LNCaP clone FGC (cell line): ENCODE measurements at regions not wholly inside any gene's neighbourhood (a gene's known extent, or its start where the extent isn't known, plus 50 kb on each side); places are given as distances from the start of the nearest gene placed in this dataset.

Source experiments
- DNase-seq: peaks from one replicate; pipeline ENCODE4 v3.0.0-alpha.2; 2011; ENCODE audit warnings: low read depth
- H3K4me3 ChIP-seq: 2 replicates; pipeline ENCODE4 v1.5.1; 2011; ENCODE audit warnings: mild to moderate bottlenecking, low read depth, low read length, control low read depth
- TF ChIP-seq, protein P1 (sequence below): IDR thresholded peaks from 2 replicates; pipeline ENCODE4 v1.5.1; 2012; ENCODE audit warnings: mild to moderate bottlenecking; ENCODE audit not compliant: control insufficient read depth, insufficient read depth; ENCODE audit errors: extremely low read depth

DNA sequence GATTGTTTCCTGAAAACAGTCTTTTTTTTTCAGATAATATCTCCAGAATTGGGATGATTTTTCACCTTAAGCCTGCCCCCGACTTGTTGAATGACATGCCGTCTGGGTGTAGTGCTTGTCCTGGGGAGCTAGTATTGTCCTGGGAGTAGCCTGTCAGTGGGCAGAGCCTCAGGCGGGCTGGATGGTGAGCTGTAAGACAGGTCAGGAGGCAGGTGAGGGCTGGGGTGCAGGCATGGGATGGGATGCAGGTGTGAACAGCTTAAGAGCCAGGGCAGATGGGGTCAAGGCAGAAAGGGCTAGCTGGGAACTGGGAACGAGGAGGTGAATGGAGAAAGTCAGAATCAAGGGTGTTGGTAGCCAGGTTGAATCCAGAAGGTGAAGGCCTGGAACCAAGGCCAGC is 200.2 kb downstream of the CSNK2A3 start:
- TF ChIP-seq, protein P1, sequence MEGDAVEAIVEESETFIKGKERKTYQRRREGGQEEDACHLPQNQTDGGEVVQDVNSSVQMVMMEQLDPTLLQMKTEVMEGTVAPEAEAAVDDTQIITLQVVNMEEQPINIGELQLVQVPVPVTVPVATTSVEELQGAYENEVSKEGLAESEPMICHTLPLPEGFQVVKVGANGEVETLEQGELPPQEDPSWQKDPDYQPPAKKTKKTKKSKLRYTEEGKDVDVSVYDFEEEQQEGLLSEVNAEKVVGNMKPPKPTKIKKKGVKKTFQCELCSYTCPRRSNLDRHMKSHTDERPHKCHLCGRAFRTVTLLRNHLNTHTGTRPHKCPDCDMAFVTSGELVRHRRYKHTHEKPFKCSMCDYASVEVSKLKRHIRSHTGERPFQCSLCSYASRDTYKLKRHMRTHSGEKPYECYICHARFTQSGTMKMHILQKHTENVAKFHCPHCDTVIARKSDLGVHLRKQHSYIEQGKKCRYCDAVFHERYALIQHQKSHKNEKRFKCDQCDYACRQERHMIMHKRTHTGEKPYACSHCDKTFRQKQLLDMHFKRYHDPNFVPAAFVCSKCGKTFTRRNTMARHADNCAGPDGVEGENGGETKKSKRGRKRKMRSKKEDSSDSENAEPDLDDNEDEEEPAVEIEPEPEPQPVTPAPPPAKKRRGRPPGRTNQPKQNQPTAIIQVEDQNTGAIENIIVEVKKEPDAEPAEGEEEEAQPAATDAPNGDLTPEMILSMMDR: no peak
- DNase-seq: no peak
- H3K4me3 ChIP-seq: no peak overlapping the region

DNA sequence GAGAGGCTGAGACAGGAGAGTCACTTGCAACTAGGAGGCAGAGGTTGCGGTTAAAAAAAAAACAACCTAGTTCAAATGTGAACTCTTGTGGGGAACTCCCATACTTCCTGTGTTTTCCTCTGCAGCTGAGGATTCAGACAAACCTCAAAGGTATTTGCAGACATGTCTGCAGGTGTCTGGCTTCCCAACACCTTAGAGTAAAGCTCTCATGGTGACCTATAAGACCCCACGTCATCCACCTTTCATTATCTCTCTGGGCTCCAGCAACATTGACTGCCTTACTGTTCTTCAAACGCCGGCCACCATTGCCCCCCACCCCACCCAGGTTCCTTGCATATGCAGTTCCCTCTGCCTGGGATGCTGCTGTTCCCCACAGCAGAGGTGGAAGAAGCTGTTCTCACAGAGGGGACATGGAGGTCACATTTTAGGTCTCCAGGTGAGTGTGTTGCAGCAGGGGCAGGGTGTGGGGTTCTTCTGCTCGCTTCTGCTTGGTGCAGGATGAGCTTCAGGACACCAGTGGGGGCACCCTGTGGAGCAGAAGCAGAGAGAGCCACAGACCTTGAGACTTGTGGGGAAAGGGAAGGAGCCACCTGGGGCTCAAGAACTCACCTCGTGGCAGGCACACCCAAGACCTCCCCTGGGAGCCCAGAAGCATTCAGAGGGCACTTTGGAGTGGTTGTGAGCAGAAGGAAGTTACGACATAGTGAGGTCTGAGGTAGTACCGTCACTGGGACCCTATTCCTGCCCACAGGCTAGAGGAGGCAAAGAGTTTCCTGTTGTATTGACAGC is 203.2 kb downstream of the CSNK2A3 start:
- H3K4me3 ChIP-seq: no peak overlapping the region
- no peak for DNase-seq
- TF ChIP-seq, protein P1: no peak

DNA sequence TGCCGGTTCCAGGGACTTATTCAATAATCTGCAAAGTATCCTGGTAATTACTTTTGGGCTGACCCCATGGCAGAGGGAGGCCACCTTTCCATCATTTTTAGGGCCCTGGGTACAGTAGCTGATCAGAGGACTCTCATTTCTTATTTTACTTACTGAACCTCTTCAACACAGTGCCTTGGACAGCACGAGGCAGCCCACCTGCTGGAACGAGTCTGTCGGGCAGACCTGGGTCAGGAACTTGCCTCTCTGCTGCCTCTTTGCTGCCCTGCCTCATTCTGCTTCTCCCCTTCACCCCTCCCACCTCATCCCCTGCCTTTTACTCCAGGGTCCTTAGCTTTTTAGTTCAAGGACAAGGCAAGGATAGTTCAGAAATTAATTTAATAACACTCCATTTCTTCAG is 204.5 kb downstream of the CSNK2A3 start:
- no peak for DNase-seq
- TF ChIP-seq, protein P1: no peak
- H3K4me3 ChIP-seq: no peak overlapping the region

DNA sequence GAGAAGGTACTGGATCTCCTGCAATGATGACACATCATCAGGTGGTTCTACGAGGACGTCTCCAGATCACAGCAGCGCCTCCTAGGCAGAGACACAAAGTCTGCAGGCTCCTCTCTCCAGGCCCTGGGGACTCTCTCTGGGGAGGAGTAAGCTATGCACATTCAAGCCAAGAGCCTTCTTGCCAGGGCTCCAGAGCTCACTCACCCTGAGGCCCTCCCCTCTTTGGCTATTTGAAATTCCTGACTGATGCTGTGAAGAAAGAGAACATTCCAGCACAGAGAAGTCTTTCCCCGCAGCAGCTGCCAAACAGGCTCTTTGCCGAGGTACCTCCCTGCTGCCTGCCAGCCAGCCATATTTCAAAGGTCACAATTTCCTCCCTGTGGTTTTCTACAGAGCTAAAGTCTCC is 204.9 kb downstream of the CSNK2A3 start:
- no peak overlapping the region for H3K4me3 ChIP-seq
- no peak for DNase-seq
- TF ChIP-seq, protein P1: no peak

DNA sequence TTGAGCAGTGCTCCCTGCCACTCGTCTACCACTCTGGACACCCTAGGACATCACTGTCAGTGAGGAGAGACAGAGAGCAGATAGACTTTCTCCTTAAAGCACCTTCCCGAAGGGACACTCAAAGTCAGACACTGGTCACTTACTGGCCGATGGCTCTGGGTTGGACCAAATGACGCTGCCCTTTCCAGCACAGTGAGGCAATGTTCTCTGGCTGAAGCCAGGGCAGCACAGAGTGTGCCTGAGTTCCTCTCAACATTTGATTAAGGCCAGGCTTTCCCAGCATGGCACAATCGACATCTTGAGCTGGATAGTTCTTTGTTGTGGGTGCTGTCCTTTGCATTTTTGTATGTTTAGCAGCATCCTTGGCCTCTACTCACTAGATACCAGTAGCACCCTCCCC is 206.2 kb downstream of the CSNK2A3 start:
- no peak for DNase-seq

DNA sequence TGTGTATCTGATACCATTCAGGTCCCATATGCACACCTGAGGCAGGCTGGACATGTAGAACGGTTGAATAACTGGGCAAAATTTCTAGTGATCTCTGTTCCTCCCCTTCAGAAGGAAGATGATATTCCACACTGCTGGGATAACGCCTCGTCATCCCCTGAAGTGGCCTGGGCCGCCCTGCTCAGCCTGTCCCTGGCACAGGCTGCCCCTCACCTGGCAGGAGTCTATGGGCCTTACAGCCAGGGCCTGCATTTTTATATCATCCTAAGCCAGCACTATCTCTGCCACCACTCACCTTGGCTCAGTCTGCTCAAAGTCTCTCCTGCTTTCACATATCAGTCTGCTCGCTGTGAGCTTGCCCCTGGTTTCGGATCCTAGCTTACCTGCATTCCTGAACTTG is 209.2 kb downstream of the CSNK2A3 start:
- no peak overlapping the region for H3K4me3 ChIP-seq
- TF ChIP-seq, protein P1: no peak
- no peak for DNase-seq

More for the DNA sequence above, 206.2 kb downstream of the CSNK2A3 start:
- no peak overlapping the region for H3K4me3 ChIP-seq
- TF ChIP-seq, protein P1: no peak

DNA sequence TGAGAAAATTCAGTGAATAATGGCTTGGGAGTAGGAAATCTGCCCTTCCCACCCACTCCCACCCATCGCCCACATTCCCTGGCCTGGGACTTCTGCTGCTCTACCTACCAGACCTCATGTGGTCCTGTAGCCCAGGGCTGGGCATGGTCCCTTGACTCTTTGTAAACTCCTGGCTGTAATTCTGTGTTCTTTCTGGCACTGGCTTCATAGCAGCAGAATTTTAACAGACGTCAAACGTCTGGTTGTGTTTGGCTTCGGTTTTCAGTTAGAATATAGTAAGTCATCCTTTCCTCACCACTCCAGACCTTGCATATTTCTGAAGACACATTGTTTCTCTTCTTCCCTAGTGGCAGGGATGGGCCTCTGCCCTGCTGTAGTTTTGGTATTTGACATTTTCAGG is 210.6 kb downstream of the CSNK2A3 start:
- H3K4me3 ChIP-seq: no peak overlapping the region
- DNase-seq: no peak
- TF ChIP-seq, protein P1: no peak
